K562 (cell line): ENCODE measurements at regions not wholly inside any gene's neighbourhood (a gene's known extent, or its start where the extent isn't known, plus 50 kb on each side); places are given as distances from the start of the nearest gene placed in this dataset.

Source experiments
- ATF2 ChIP-seq: sonication (generic); formaldehyde crosslinking; IDR thresholded peaks from 2 replicates; pipeline ENCODE4 v1.8.1; 2022; ENCODE audit warnings: missing genetic modification reagents
- EP300 ChIP-seq: IDR thresholded peaks from 2 replicates; pipeline ENCODE4 v1.6.1; 2012; ENCODE audit warnings: low read length, improper control_type of control experiment
- NR1H2 ChIP-seq: sonication (generic); formaldehyde crosslinking; IDR thresholded peaks from 2 replicates; pipeline ENCODE4 v1.4.0; 2020; ENCODE audit warnings: mild to moderate bottlenecking, missing genetic modification reagents
- SNRNP70 ChIP-seq: fragments of 200-400 bp; formaldehyde crosslinking; optimal IDR thresholded peaks from 2 replicates; pipeline ENCODE3; 2017; ENCODE audit warnings: low read depth, low read length
- ZNF77 ChIP-seq: fragments of 250-450 bp; sonication (Bioruptor Pico); IDR thresholded peaks from 2 replicates; pipeline ENCODE4 v1.5.0; 2020
- TF ChIP-seq, protein P1 (sequence below): sonication (generic); formaldehyde crosslinking; IDR thresholded peaks from 2 replicates; pipeline ENCODE4 v1.9.0; 2022; ENCODE audit warnings: mild to moderate bottlenecking, missing genetic modification reagents

- TF ChIP-seq ATF2, result no peak
- no peak for TF ChIP-seq EP300
- no peak for TF ChIP-seq NR1H2 (CRISPR knock-in tag)
- TF ChIP-seq ZNF77 (CRISPR knock-in tag), result no peak
- TF ChIP-seq, protein P1, sequence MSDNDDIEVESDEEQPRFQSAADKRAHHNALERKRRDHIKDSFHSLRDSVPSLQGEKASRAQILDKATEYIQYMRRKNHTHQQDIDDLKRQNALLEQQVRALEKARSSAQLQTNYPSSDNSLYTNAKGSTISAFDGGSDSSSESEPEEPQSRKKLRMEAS (CRISPR knock-in tag), result no peak
- no peak for TF ChIP-seq SNRNP70
Measured at GRCh38 chr4:125952631-125953030, 637.9 kb downstream of the FAT4 start.
